IPS-20b (cell line): ENCODE measurements at regions not wholly inside any gene's neighbourhood (a gene's known extent, or its start where the extent isn't known, plus 50 kb on each side); places are given as distances from the start of the nearest gene placed in this dataset.
"Not testable (repeated sequence)": the region's sequence is repeated elsewhere in the genome, so short reads cannot be mapped to it uniquely, and the experiment has no call there.

Experiments used
- H3K27ac ChIP-seq: one replicate; pipeline ENCODE4 v1.5.1; 2013; ENCODE audit warnings: low read length
- H3K27me3 ChIP-seq: 2 replicates; pipeline ENCODE4 v1.6.1; 2013; ENCODE audit warnings: mild to moderate bottlenecking, low read length, inconsistent platforms; ENCODE audit not compliant: insufficient read depth
- H3K36me3 ChIP-seq: 2 replicates; pipeline ENCODE4 v1.6.1; 2013; ENCODE audit warnings: low read depth, mild to moderate bottlenecking, inconsistent platforms, low read length, moderate library complexity; ENCODE audit not compliant: insufficient read depth
- H3K4me1 ChIP-seq: 2 replicates; pipeline ENCODE4 v1.6.1; 2013; ENCODE audit warnings: mild to moderate bottlenecking, control low read depth, inconsistent platforms, low read length, moderate library complexity; ENCODE audit not compliant: insufficient read depth
- H3K4me3 ChIP-seq: 2 replicates; pipeline ENCODE4 v1.5.1; 2013; ENCODE audit warnings: mild to moderate bottlenecking, low read length, inconsistent platforms
- H3K9ac ChIP-seq: 2 replicates; pipeline ENCODE4 v1.6.1; 2013; ENCODE audit warnings: low read depth, mild to moderate bottlenecking, inconsistent platforms, low read length, moderate library complexity
- H3K9me3 ChIP-seq: 2 replicates; pipeline ENCODE4 v1.6.1; 2013; ENCODE audit warnings: mild to moderate bottlenecking, low read depth, low read length, inconsistent platforms; ENCODE audit not compliant: insufficient read depth

- no peak overlapping the region for H3K9ac ChIP-seq
- no peak overlapping the region for H3K4me3 ChIP-seq
- no peaks in the 10 kb centered on the region for H3K4me1 ChIP-seq
- no peaks in the 10 kb centered on the region for H3K9me3 ChIP-seq
- H3K36me3 ChIP-seq = no peaks in the 10 kb centered on the region
- no peak overlapping the region for H3K27ac ChIP-seq
- no peaks in the 10 kb centered on the region for H3K27me3 ChIP-seq
Measured at GRCh38 chr2:40700231-40700954, 248.5 kb upstream of the SLC8A1 start.

- not testable (repeated sequence) for H3K4me1 ChIP-seq, H3K27ac ChIP-seq, H3K9ac ChIP-seq, H3K9me3 ChIP-seq, H3K4me3 ChIP-seq, H3K27me3 ChIP-seq, H3K36me3 ChIP-seq
Measured at GRCh38 chr2:40712197-40712894, 260.5 kb upstream of the SLC8A1 start.

GRCh38 chr2:40716879-40717278, 265.0 kb upstream of the SLC8A1 start:
- Histone ChIP-seq H3K9me3 (no peaks in the 10 kb centered on the region), H3K27me3 (no peaks in the 10 kb centered on the region), H3K4me1 (no peaks in the 10 kb centered on the region), H3K4me3 (no peak overlapping the region), H3K27ac (no peak overlapping the region), H3K9ac (no peak overlapping the region), H3K36me3 (no peaks in the 10 kb centered on the region)

- H3K36me3 ChIP-seq = no peaks in the 10 kb centered on the region
- H3K9me3 ChIP-seq = peaks cover 5% of the 10 kb centered on the region
- no peaks in the 10 kb centered on the region for H3K27me3 ChIP-seq
- no peaks in the 10 kb centered on the region for H3K4me1 ChIP-seq
- H3K4me3 ChIP-seq = no peak overlapping the region
- H3K27ac ChIP-seq = no peak overlapping the region
- no peak overlapping the region for H3K9ac ChIP-seq
Measured at GRCh38 chr2:40719414-40719813, 267.5 kb upstream of the SLC8A1 start.

- H3K4me3 ChIP-seq = no peak overlapping the region
- H3K4me1 ChIP-seq = no peaks in the 10 kb centered on the region
- no peaks in the 10 kb centered on the region for H3K27me3 ChIP-seq
- peaks cover 5% of the 10 kb centered on the region for H3K9me3 ChIP-seq
- no peaks in the 10 kb centered on the region for H3K36me3 ChIP-seq
- H3K9ac ChIP-seq = no peak overlapping the region
- no peak overlapping the region for H3K27ac ChIP-seq
Measured at GRCh38 chr2:40721595-40721994, 269.7 kb upstream of the SLC8A1 start.

GRCh38 chr2:40723194-40723593, 271.3 kb upstream of the SLC8A1 start:
- no peak overlapping the region for H3K9ac ChIP-seq
- no peaks in the 10 kb centered on the region for H3K27me3 ChIP-seq
- no peak overlapping the region for H3K4me3 ChIP-seq
- H3K27ac ChIP-seq = no peak overlapping the region
- H3K4me1 ChIP-seq = no peaks in the 10 kb centered on the region
- no peaks in the 10 kb centered on the region for H3K36me3 ChIP-seq
- H3K9me3 ChIP-seq = peaks cover 5% of the 10 kb centered on the region

GRCh38 chr2:40725040-40725439, 273.1 kb upstream of the SLC8A1 start:
- no peaks in the 10 kb centered on the region for H3K36me3 ChIP-seq
- peaks cover 5% of the 10 kb centered on the region for H3K9me3 ChIP-seq
- H3K4me3 ChIP-seq = no peak overlapping the region
- H3K9ac ChIP-seq = no peak overlapping the region
- H3K27ac ChIP-seq = no peak overlapping the region
- H3K4me1 ChIP-seq = no peaks in the 10 kb centered on the region
- H3K27me3 ChIP-seq = no peaks in the 10 kb centered on the region

GRCh38 chr2:40725950-40726349, 274.1 kb upstream of the SLC8A1 start:
- Histone ChIP-seq H3K36me3 (no peaks in the 10 kb centered on the region), H3K9ac (no peak overlapping the region), H3K27ac (no peak overlapping the region), H3K4me1 (no peaks in the 10 kb centered on the region), H3K27me3 (no peaks in the 10 kb centered on the region), H3K9me3 (peaks cover 5% of the 10 kb centered on the region), H3K4me3 (no peak overlapping the region)

- no peaks in the 10 kb centered on the region for H3K27me3 ChIP-seq
- no peaks in the 10 kb centered on the region for H3K9me3 ChIP-seq
- H3K36me3 ChIP-seq = no peaks in the 10 kb centered on the region
- H3K27ac ChIP-seq = no peak overlapping the region
- peaks cover 8% of the 10 kb centered on the region; the same call in 1 of the 2 replicates for H3K4me1 ChIP-seq
- no peak overlapping the region for H3K9ac ChIP-seq
- H3K4me3 ChIP-seq = no peak overlapping the region
Measured at GRCh38 chr2:40734797-40735196, 282.9 kb upstream of the SLC8A1 start.

DNA sequence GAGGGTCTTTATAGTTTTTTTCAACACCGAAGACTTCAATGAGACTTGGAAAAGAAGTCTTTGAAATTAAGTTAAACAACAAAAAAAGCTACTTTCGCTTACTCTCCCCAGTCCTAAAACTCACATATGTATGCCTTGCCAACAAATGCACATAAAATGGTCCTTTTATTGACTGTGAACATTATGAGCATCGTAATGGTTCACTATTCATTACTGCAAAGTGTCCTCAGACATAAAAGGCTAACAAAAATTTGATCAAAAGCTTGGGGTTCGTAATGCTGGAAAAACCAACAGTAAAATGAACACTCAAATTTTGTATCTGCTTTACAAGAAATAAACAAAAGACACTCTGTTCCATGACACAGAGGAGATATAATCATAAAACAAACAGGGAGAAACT, 285.3 kb upstream of the SLC8A1 start:
- Histone ChIP-seq H3K9ac (no peak overlapping the region), H3K4me1 (peaks cover 8% of the 10 kb centered on the region), H3K27ac (no peak overlapping the region), H3K9me3 (no peaks in the 10 kb centered on the region), H3K36me3 (no peaks in the 10 kb centered on the region), H3K27me3 (no peaks in the 10 kb centered on the region), H3K4me3 (no peak overlapping the region)

DNA sequence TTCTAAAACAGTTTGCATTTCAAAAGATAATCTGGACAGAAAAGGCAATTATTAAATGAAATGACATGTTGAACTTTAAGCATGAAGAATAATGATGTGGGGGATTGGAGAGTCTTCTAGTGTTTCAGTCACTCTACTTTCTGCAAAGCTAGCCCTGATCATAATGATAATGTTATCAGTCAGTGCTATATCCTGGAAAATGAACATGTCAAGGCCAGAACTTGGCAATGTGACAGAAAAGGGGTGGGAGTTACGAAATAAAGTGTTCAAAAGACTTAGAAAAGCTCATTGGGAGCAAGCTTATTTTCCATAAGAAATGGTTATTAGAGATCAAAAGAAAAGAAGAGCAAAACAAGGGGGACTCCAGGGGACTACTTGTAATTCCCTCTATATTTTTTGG, 288.5 kb upstream of the SLC8A1 start:
- H3K36me3 ChIP-seq = no peaks in the 10 kb centered on the region
- no peaks in the 10 kb centered on the region for H3K27me3 ChIP-seq
- H3K4me3 ChIP-seq = no peak overlapping the region
- H3K27ac ChIP-seq = no peak overlapping the region
- H3K9ac ChIP-seq = no peak overlapping the region
- H3K4me1 ChIP-seq = no peaks in the 10 kb centered on the region; the same call in 1 of the 2 replicates
- H3K9me3 ChIP-seq = no peaks in the 10 kb centered on the region

DNA sequence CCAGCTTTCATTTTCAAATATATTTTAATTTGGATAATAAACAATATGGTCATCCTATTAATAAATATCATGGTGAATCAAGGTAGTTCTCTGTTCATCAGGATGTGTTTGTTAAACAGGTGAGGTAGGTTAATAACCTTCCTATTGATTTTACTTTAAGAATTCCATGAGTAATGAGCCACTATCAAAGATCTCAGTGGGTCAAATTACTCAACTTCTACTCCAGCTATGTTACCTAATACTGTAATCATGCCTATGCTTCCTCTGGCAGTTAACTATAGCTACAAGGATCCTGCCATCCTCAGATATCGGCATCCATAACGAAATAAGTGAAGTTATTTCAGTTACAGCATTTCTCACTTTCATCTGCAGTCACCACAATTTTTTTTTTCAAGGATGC, 289.6 kb upstream of the SLC8A1 start:
- no peak overlapping the region for H3K4me3 ChIP-seq
- no peaks in the 10 kb centered on the region; the same call in 1 of the 2 replicates for H3K4me1 ChIP-seq
- no peaks in the 10 kb centered on the region for H3K9me3 ChIP-seq
- no peaks in the 10 kb centered on the region for H3K36me3 ChIP-seq
- H3K9ac ChIP-seq = no peak overlapping the region
- no peaks in the 10 kb centered on the region for H3K27me3 ChIP-seq
- no peak overlapping the region for H3K27ac ChIP-seq
